ENCODE measurements at regions not wholly inside any gene's neighbourhood (a gene's known extent, or its start where the extent isn't known, plus 50 kb on each side); places are given as distances from the start of the nearest gene placed in this dataset.
"Not testable (repeated sequence)": the region's sequence is repeated elsewhere in the genome, so short reads cannot be mapped to it uniquely, and the experiment has no call there.

GRCh38 chr18:5021558-5021957, 175.5 kb downstream of the AKAIN1 start:
- DNase-seq (ENCODE audit: low spot score) = no peak

- DNase-seq (ENCODE audit: low spot score) = no peak
Observed at GRCh38 chr18:5015213-5015612, 181.8 kb downstream of the AKAIN1 start.

GRCh38 chr18:5004031-5004820, 192.8 kb downstream of the AKAIN1 start:
- not testable (repeated sequence) for DNase-seq (ENCODE audit: low spot score)

GRCh38 chr18:4994710-4995109, 202.3 kb downstream of the AKAIN1 start:
- no peak for DNase-seq (ENCODE audit: low spot score)

GRCh38 chr18:4987452-4988405, 209.3 kb downstream of the AKAIN1 start:
- DNase-seq (ENCODE audit: low spot score) = no peak

GRCh38 chr18:4986677-4987076, 210.4 kb downstream of the AKAIN1 start:
- DNase-seq (ENCODE audit: low spot score) = no peak

- DNase-seq (ENCODE audit: low spot score) = no peak
Observed at GRCh38 chr18:4986066-4986465, 211.0 kb downstream of the AKAIN1 start.

- DNase-seq (ENCODE audit: low spot score) = no peak
Observed at GRCh38 chr18:4961121-4961909, 235.7 kb downstream of the AKAIN1 start.

- no peak for DNase-seq (ENCODE audit: low spot score)
Observed at GRCh38 chr18:4960578-4960977, 236.5 kb downstream of the AKAIN1 start.

- no peak for DNase-seq (ENCODE audit: low spot score)
Observed at GRCh38 chr18:4931209-4931608, 265.8 kb downstream of the AKAIN1 start.

GRCh38 chr18:4921548-4921947, 275.5 kb downstream of the AKAIN1 start:
- no peak for DNase-seq (ENCODE audit: low spot score)

- DNase-seq (ENCODE audit: low spot score) = not testable (repeated sequence)
Observed at GRCh38 chr18:4917509-4917908, 279.5 kb downstream of the AKAIN1 start.

GRCh38 chr18:4908328-4908727, 288.7 kb downstream of the AKAIN1 start:
- DNase-seq (ENCODE audit: low spot score) = no peak

GRCh38 chr18:4906856-4907255, 290.2 kb downstream of the AKAIN1 start:
- DNase-seq (ENCODE audit: low spot score) = no peak

- DNase-seq (ENCODE audit: low spot score) = no peak
Observed at GRCh38 chr18:4888251-4889040, 308.6 kb downstream of the AKAIN1 start.

- no peak for DNase-seq (ENCODE audit: low spot score)
Observed at GRCh38 chr18:4878480-4878879, 318.6 kb downstream of the AKAIN1 start.

GRCh38 chr18:4871197-4871596, 325.9 kb downstream of the AKAIN1 start:
- no peak for DNase-seq (ENCODE audit: low spot score)

- DNase-seq (ENCODE audit: low spot score) = no peak
Observed at GRCh38 chr18:4870177-4870773, 326.8 kb downstream of the AKAIN1 start.

- DNase-seq (ENCODE audit: low spot score) = no peak
Observed at GRCh38 chr18:4869155-4869554, 327.9 kb downstream of the AKAIN1 start.

GRCh38 chr18:4858379-4859127, 338.5 kb downstream of the AKAIN1 start:
- DNase-seq (ENCODE audit: low spot score) = no peak
